GM18867 (cell line): ENCODE measurements at regions not wholly inside any gene's neighbourhood (a gene's known extent, or its start where the extent isn't known, plus 50 kb on each side); places are given as distances from the start of the nearest gene placed in this dataset.

Experiments
- ATAC-seq: cut with Tn5 transposase; IDR thresholded peaks from one replicate; pipeline ENCODE4 v1.9.1; 2021; ENCODE audit warnings: mild to moderate bottlenecking, moderate library complexity; ENCODE audit not compliant: unreplicated experiment

DNA sequence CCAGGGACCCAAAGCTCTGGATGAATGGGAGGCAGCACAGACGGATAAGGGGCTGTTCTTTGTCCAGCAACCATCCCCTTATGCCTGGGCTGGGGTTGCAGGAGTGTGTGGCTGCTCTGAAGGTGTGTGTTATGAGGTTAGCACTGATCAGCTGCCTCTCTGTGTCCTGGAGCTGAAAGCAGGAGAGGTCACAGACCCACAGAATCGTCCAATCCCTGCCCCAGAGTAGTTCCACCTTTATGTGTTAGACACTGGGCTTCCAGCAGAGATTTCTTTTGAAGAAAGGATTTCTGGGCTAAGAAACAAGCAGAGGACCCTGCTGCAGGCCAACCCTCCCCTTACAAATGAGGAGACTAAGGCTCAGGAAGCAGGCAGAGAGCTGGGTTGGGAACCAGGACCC lies 62.4 kb downstream of the ARL6IP4 start:
- ATAC-seq: no peak

DNA sequence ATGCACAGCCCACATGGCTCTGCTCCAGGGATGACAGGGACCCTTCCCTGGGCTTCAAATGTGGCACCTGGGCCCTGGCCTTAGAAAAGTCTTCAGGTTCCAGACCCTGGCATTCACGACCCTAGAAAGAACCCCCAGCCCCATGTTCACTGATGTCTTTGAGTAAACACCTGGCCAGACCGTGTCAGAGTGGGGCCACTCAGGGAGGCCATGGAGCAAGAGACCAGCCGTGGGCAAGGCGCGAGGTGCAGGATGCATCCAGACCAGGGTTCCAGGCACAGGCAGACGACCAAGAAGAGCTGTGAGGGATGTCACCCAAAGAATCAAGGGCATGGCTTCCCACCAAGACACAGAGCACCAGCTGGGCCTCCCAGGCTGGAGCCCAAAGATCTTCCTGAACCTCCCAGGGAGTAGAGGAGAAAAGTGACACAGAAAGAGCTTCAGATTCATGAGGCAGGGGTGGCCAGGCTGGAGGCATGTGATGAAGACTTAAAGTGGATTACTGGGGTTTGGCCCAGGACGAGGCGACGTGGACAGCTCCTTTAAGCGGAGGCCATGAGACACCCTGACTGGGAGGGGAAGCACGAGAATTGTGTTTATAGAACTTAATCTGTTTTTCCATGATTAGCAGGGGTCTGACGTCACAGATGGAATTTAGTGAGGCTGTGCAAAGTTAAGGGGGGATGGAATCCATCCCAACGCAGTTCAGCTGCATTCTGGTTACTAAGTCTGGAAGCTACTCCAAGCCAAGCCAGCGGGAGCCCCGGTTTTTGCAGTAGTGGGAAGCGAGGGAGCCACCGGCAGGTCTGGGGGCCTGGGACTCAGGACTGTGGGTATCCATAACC lies 61.6 kb downstream of the ARL6IP4 start:
- no peak for ATAC-seq

DNA sequence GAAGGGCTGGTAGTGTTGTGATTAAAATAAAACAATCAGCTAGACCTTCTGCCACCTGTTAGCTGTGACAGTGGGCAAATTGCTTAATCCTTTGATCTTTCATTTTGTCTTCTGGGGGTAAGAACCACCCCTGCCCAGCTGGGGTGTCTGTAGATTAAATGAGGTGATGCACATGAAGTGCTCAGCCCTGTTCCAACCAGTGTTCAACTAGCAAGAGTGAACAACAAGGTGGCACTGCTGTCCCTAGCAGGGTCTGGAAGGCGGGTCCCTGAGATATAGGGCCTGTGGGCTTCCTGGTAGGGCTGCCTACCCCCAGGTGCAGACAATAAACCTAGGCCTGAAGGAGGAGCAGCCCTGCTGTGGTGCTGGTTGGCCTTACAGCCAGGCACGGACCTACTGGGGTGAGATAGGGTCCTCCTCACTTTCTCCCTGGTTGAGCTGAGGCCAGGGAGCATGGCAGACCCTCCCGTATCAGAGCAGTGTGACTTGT lies 60.6 kb downstream of the ARL6IP4 start:
- no peak for ATAC-seq

DNA sequence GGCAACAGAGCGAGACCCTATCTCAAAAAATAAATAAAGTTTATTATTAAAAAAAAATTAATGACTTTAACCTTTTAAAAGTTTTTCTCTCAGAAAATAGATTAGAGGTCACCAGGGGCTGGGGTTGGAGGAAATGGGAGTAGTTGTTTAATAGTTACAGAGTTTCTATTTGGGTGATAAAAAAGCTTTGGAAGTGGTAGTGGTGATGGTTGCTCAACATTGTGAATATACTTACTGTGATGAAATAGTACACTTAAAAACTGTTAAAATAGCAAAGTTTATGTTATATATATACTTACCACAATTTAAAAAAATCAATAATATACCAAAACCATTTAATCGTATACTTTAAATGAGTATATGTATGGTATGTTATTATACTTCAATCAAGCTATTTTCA lies 59.6 kb downstream of the ARL6IP4 start:
- no peak for ATAC-seq

DNA sequence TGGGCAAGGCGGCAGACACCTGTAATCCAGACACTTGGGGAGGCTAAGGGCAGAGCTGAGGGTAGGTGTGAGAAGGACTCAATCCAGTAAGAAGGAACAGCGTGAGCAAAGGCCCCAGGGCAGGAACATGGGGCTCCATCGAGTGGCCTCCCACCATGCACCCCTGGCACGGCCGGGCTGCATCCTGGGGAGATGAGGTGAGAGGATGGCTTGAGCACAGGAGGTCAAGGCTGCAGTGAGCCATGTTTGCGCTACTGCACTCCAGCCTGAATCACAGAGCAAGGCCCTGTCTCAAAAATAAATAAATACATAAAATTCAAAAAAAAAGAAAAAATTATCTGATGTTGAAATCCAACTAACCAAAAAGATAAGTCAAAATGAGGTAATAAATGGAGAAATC lies 58.5 kb downstream of the ARL6IP4 start:
- ATAC-seq: no peak

DNA sequence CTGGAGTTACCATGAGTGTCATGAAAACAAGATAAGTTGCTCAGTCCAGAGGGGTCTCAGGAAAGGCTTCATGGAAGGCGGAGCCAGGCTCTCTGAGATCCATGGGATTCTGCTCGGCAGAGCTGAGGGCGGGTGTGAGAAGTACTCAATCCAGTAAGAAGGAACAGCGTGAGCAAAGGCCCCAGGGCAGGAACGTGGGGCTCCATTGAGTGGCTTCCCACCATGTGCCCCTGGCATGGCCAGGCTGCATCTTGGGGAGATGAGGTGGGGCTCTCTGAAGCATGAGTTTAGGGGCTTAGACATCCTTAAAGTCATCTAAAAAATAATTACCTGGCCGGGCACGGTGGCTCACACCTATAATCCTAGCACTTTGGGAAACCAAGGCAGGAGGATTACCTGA lies 58.0 kb downstream of the ARL6IP4 start:
- ATAC-seq: no peak

DNA sequence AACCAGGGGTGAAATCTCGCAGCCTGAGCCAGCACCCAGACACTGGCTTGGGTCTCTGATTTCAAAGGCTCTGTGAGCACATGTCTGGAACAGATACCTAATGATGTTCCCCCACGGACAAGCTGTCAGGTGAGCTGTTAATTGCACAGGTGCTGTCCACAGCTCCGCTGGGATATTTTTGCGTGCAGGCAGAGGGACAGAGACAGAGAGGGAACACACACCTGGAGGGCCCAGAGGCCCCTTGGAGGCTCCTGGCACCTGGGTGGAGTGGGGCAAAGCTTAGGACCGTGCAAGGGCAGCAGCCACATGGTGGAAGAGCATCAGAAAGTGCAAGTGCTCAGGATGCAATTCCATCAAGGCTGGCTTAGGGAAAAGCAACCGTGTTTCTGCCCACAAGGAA lies 57.3 kb downstream of the ARL6IP4 start:
- no peak for ATAC-seq

DNA sequence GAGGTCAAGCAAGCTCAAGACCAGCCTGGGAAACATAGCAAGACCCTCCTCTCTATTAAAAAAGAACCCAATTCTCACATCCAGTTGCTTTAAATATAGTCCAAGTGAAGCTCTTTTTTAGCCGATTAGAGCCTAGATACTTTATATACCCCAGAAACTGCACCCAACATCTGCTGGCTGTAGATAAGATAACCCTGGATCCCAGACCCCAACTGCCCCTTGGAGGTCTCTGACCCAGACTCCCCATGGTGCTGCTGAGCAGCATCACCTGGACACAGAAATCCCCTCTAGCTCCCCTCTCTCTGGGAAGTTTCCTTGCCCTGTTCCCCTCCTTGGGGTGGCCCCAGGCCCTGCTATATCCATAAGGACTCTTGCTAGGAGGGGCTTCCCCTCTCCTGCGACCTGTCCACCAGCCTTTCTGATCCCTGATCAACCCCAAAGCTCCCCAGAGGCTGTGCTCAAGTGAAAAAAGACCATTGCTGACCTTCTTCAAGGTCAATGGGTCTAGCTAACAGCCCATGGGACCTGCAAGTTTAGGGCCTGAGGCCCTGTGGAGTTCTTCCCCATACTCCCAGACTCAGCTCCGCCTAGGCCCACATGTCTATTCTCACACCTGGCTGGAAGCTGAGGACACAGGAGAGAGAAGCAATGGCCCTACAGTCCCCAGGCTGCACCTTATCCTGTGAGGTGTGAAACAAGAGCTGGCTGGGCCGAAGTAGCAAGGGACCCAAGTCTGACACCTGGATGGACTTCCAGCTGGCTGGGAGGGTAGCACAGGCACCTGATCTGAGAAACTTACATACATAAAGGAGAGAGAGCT lies 56.2 kb downstream of the ARL6IP4 start:
- no peak for ATAC-seq

DNA sequence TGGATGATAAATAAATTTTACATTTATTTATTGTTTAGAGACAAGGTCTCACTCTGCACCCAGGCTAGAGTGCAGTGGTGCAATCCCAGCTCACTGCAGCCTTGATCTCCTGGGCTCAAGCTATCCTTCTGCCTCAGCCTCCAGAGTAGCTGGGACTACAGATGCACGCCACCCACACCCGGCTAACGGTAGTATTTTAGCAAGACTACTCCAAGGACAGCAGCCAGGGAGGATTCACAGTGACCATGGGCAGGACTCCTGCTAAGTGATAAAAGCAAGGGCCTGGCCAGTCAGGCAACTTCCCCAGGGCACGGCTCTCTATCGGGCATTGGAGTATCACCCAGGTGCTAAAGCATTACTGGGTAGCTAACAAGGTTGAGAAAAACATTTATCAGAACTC lies 55.4 kb downstream of the ARL6IP4 start:
- no peak for ATAC-seq

DNA sequence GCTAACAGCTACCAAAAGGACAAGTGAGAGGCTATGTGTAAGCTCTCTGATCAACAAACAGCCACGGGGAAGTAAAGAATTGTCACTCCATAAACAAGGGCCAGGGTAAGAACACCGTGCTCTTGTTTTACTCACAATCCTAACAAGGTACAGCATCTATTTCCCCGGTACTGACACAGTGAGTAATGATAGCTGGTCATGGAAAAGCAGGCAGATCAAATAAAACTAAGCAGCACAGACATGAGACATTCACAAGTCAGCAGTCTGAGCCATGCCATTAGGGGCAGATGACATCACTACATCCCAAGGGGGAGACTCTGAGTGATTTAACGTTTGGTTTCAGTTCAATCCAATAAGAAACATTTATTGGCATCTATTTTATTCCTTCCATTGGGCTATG lies 54.4 kb downstream of the ARL6IP4 start:
- ATAC-seq: no peak

DNA sequence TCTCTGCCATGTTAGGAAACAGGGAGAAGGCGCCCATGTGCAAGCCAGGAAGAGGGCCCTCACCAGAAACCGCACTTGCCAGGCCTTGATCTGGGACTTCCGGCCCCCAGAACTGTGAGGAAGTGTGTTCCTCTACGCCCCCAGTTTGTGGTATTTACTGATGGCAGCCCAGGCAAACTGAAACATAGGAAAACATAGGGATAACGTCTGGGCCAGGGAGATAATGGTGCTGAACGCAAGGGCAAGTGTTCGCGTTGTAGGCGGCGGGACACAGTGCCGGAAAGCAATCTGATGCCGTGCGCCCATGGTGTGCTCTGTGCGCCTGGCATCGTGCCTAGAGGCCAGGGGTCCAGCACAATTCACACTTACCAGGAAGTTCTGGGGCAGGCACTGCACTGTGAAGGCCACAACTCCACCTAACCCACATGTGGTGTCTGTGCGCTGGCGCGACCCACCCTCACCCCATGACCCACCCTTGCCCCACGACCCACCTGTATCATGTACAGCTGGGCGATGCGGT lies 53.6 kb downstream of the ARL6IP4 start:
- ATAC-seq: no peak

DNA sequence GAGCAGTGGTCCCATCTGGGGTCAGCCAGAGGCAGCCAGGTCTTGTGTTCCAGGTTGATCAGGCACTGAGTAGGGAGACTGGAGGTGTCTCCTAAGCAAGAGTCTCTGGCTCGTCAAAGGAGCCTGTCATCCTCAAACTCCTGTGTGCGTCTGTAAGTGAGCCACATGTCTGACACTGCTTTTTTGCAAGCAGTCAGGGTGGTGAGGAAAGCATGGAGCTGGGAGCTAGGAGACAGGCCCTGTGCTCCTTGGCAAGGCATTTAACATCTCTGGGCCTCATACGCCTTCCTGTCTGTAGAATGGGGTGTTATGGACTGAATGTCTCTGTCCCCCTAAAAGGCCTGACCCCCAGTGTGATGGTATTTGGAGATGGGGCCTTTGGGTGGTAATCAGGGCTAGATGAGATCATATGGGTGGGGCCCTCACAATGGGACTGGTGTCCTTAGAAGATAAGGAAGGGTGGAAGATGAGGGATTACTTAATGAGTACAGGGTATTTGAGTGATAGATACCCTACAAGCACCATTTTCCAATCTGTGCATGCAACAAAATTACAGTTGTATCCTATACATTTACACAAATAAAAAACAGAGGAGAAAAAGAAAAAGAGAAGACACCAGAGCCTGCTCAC lies 53.0 kb downstream of the ARL6IP4 start:
- ATAC-seq: no peak

DNA sequence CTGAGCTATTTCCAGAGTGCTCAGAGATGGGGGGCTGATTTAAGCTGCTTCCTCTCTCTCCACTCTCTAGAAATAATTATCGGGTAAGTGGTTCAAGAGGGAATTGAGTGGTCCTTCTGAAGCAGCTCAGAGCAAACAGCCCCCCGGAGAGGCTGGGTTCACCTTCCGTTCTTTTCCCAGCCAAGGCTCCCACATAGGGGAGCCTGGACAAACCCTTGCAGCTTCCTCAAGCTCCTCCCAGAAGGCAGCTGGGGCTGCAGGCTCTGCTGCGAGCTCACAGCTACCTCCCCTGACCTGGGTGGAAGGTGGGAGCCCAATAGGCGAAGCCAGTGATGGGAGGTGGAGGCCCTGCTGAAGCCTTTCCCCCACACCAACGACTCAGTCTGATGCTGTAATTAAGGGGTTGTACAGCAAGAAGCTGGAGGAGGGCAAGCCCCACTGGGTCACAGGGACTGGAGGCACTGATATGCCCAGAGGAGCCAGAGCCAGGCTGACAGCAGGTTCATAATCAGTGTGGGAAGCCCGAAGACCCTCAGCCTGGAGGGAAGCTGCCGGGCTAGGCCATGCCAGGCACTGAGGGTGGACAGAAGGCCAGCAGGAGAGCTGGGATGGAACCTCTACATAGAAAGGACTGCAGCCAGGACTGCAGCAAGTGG lies 52.4 kb downstream of the ARL6IP4 start:
- no peak for ATAC-seq
